Progenitor cell of endocrine pancreas (in vitro differentiated cells): ENCODE measurements at regions not wholly inside any gene's neighbourhood (a gene's known extent, or its start where the extent isn't known, plus 50 kb on each side); places are given as distances from the start of the nearest gene placed in this dataset.
A peak's percentile ranks its signal among the peaks of the same experiment; 100 is the strongest.

ENCODE experiments used
- DNase-seq: peaks from one replicate; pipeline ENCODE4 v3.0.0; 2021; ENCODE audit warnings: low spot score; ENCODE audit not compliant: unreplicated experiment
- H3K27ac Mint-ChIP-seq: 2 replicates; pipeline ENCODE4 v1.8.0; 2021; ENCODE audit warnings: mild to moderate bottlenecking, moderate library complexity, mixed read lengths
- H3K27me3 Mint-ChIP-seq: 2 replicates; pipeline ENCODE4 v1.8.0; 2021; ENCODE audit warnings: mixed read lengths
- H3K36me3 Mint-ChIP-seq: 2 replicates; pipeline ENCODE4 v1.8.0; 2022; ENCODE audit warnings: mixed read lengths; ENCODE audit not compliant: insufficient read depth
- H3K4me1 Mint-ChIP-seq: 2 replicates; pipeline ENCODE4 v1.8.0; 2021; ENCODE audit warnings: low read depth, mixed read lengths
- H3K4me3 Mint-ChIP-seq: 2 replicates; pipeline ENCODE4 v1.8.0; 2021; ENCODE audit warnings: low read depth, mild to moderate bottlenecking, moderate library complexity, mixed read lengths
- H3K9me3 Mint-ChIP-seq: 2 replicates; pipeline ENCODE4 v1.8.0; 2021; ENCODE audit warnings: low read depth, mixed read lengths
- CTCF ChIP-seq: fragments of 200-600 bp; sonication (generic); IDR thresholded peaks from one replicate; pipeline ENCODE4 v1.5.0; 2021; ENCODE audit warnings: antibody characterized with exemption, mild to moderate bottlenecking; ENCODE audit not compliant: unreplicated experiment

- Mint-ChIP-seq H3K4me1 (no peaks in the 10 kb centered on the region), H3K27me3 (no peaks in the 10 kb centered on the region), H3K27ac (no peak overlapping the region), H3K4me3 (no peak overlapping the region), H3K36me3 (no peaks in the 10 kb centered on the region), H3K9me3 (no peaks in the 10 kb centered on the region)
- DNase-seq = no peak
- no peak for TF ChIP-seq CTCF
Observed at GRCh38 chr17:52709724-52710123, 551.2 kb upstream of the CA10 start.

- Mint-ChIP-seq H3K36me3 (no peaks in the 10 kb centered on the region), H3K27me3 (no peaks in the 10 kb centered on the region), H3K9me3 (no peaks in the 10 kb centered on the region), H3K4me1 (no peaks in the 10 kb centered on the region), H3K27ac (no peak overlapping the region), H3K4me3 (no peak overlapping the region)
- no peak for TF ChIP-seq CTCF
- DNase-seq = no peak
Observed at GRCh38 chr17:52696362-52696761, 537.8 kb upstream of the CA10 start.

GRCh38 chr17:52686140-52686539, 527.6 kb upstream of the CA10 start:
- no peak for DNase-seq
- H3K27ac Mint-ChIP-seq = no peak overlapping the region
- peaks cover 10% of the 10 kb centered on the region for H3K4me1 Mint-ChIP-seq
- peaks cover 3% of the 10 kb centered on the region for H3K9me3 Mint-ChIP-seq
- peaks cover 7% of the 10 kb centered on the region for H3K27me3 Mint-ChIP-seq
- TF ChIP-seq CTCF = no peak
- H3K4me3 Mint-ChIP-seq = no peak overlapping the region
- H3K36me3 Mint-ChIP-seq = peaks cover 2% of the 10 kb centered on the region

- TF ChIP-seq CTCF = no peak
- Mint-ChIP-seq H3K9me3 (peaks cover 13% of the 10 kb centered on the region), H3K4me1 (peaks cover 26% of the 10 kb centered on the region), H3K27ac (peak overlapping the region; percentile 79), H3K27me3 (peaks cover 7% of the 10 kb centered on the region), H3K36me3 (peaks cover 10% of the 10 kb centered on the region), H3K4me3 (no peak overlapping the region)
- no peak for DNase-seq
Observed at GRCh38 chr17:52681480-52681879, 523.0 kb upstream of the CA10 start.

- Mint-ChIP-seq H3K4me3 (no peak overlapping the region), H3K27me3 (no peaks in the 10 kb centered on the region), H3K27ac (peak overlapping the region; percentile 87), H3K36me3 (peaks cover 10% of the 10 kb centered on the region), H3K4me1 (peaks cover 26% of the 10 kb centered on the region), H3K9me3 (peaks cover 13% of the 10 kb centered on the region)
- no peak for DNase-seq
- TF ChIP-seq CTCF = no peak
Observed at GRCh38 chr17:52678211-52678610, 519.7 kb upstream of the CA10 start.

GRCh38 chr17:52674686-52675085, 516.2 kb upstream of the CA10 start:
- Mint-ChIP-seq H3K27me3 (no peaks in the 10 kb centered on the region), H3K4me3 (no peak overlapping the region), H3K36me3 (peaks cover 7% of the 10 kb centered on the region), H3K27ac (no peak overlapping the region), H3K4me1 (peaks cover 11% of the 10 kb centered on the region), H3K9me3 (peaks cover 10% of the 10 kb centered on the region)
- no peak for DNase-seq
- TF ChIP-seq CTCF = no peak
